Adrenal gland (tissue), 9 donors: ENCODE measurements at regions not wholly inside any gene's neighbourhood (a gene's known extent, or its start where the extent isn't known, plus 50 kb on each side); places are given as distances from the start of the nearest gene placed in this dataset.

ENCODE experiments used
- DNase-seq, 7 donors: peaks; one replicate each; pipeline ENCODE4 v3.0.0-alpha.2; 2019 to 2020
- H3K27ac ChIP-seq, 5 donors: fragments of 200-600 bp; sonication (generic) in 4 of 5; 1 replicate in 3 of 5; 2 replicates in 2 of 5; pipeline versions ENCODE4 v1.5.1 to v1.8.0; 2016 to 2020; ENCODE audit warnings: mild to moderate bottlenecking in 1 of 5
- H3K27me3 ChIP-seq: fragments of 200-600 bp; 2 replicates; pipeline ENCODE4 v1.8.0; 2021
- H3K36me3 ChIP-seq, 2 donors: fragments of 200-600 bp; replicated peaks in 1 of 2; 1 replicate in 1 of 2; 2 replicates in 1 of 2; pipeline versions ENCODE4 v1.5.1 to v1.8.0; 2018 to 2022
- H3K4me1 ChIP-seq, 2 donors: fragments of 200-600 bp; replicated peaks in 1 of 2; 1 replicate in 1 of 2; 2 replicates in 1 of 2; pipeline versions ENCODE4 v1.5.1 to v1.8.0; 2018 to 2021
- H3K4me3 ChIP-seq, 4 donors: fragments of 200-600 bp; sonication (generic) in 3 of 4; one replicate each; pipeline ENCODE4 v1.5.1; 2016 to 2018
- H3K9me3 ChIP-seq, 3 donors: fragments of 200-600 bp; sonication (generic) in 1 of 3; replicated peaks in 1 of 3; 1 replicate in 2 of 3; 2 replicates in 1 of 3; pipeline versions ENCODE4 v1.5.1 to v1.8.0; 2016 to 2021
- CTCF ChIP-seq, 6 experiments: fragments of 450-650 bp in 4 of 6; fragments of 200-600 bp in 2 of 6; sonication (generic) in 1 of 6; IDR thresholded peaks; 1 replicate in 5 of 6; 2 replicates in 1 of 6; pipeline versions ENCODE4 v1.5.1 to v1.8.0; 2016 to 2021; ENCODE audit warnings: antibody characterized with exemption in 6 of 6, mild to moderate bottlenecking in 2 of 6, moderate library complexity in 1 of 6
- POLR2A ChIP-seq, 2 donors: fragments of 450-650 bp; IDR thresholded peaks; one replicate each; pipeline ENCODE4 v1.6.1; 2017; ENCODE audit warnings: antibody characterized with exemption in 2 of 2, mild to moderate bottlenecking in 2 of 2, moderate library complexity in 1 of 2
- WGBS, 4 donors: extraction: QIAGEN DNeasy Blood & Tissue Kit in 2 of 4; methylation state at CpG; one replicate each; pipeline versions ENCODE4 v1.1.5 to v1.1.7; 2013 to 2017; 5-methylcytosine and 5-hydroxymethylcytosine counted together
- intact Hi-C, 2 donors: fragments of 100-400 bp; cut with DNase I; formaldehyde crosslinking; loops; one replicate each; pipeline versions ENCODE4 v1.14.1 to v1.15.0; 2022 to 2023
- donor health status: healthy with polysubstance abuse.
- donor health status: Bipolar disorder and iron deficiency.
- donor health status: DM: yes; HTN: yes; CAD: no.
- donor health status: DM: no; HTN: no; CAD: no.
- donor health status: DM: no; HTN: no; CAD: no.

GRCh38 chr14:98941481-98941880, 330.5 kb downstream of the BCL11B start:
- no peak for TF ChIP-seq POLR2A (IDR thresholded peaks at IDR 0.05)
- no peak for TF ChIP-seq CTCF (IDR thresholded peaks at IDR 0.05)
- no peaks in the 10 kb centered on the region for H3K36me3 ChIP-seq
- no peaks in the 10 kb centered on the region for H3K9me3 ChIP-seq
- H3K27ac ChIP-seq: no peak overlapping the region
- no peaks in the 10 kb centered on the region for H3K4me1 ChIP-seq
- DNase-seq: no peak
- H3K27me3 ChIP-seq: no peaks in the 10 kb centered on the region
- no peak overlapping the region for H3K4me3 ChIP-seq
- intact Hi-C loops: no loop called here

- H3K9me3 ChIP-seq: no peaks in the 10 kb centered on the region
- WGBS, 4 donors: 76 to 89% (median 85%) methylated on average over 6 of the region's 6 CpGs
- no peak for DNase-seq
- H3K4me1 ChIP-seq: no peaks in the 10 kb centered on the region
- no peak overlapping the region for H3K4me3 ChIP-seq
- no peaks in the 10 kb centered on the region for H3K36me3 ChIP-seq
- TF ChIP-seq POLR2A (IDR thresholded peaks at IDR 0.05) (no peak), CTCF (IDR thresholded peaks at IDR 0.05) (no peak)
- H3K27me3 ChIP-seq: no peaks in the 10 kb centered on the region
- intact Hi-C loops: no loop called here
- no peak overlapping the region for H3K27ac ChIP-seq
These were observed 328.1 kb downstream of the BCL11B start for GRCh38 chr14:98943907-98944306.

DNA sequence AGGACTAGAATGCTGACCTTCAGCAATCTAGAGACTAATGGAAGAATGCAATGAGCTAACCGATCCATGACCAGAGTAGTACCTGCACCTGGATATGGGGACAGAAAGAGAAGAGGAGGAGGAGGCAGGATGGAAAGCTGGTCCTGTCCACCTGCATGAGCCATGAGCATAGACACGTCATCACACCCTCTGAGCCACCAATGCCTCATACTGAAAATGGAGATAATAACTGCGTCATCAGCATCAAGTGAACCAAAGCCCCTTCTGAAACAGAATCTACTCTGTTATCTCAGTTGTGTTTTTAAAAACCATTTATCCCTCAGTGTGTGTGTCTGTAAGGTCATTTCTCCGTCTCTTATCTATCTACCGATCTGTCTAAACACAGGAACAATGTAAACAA, 327.0 kb downstream of the BCL11B start:
- DNase-seq: peak in 1 of 7 donors; percentile 8
- Histone ChIP-seq H3K36me3 (no peaks in the 10 kb centered on the region), H3K9me3 (no peaks in the 10 kb centered on the region), H3K4me3 (no peak overlapping the region), H3K27ac (no peak overlapping the region), H3K27me3 (no peaks in the 10 kb centered on the region), H3K4me1 (no peaks in the 10 kb centered on the region)
- WGBS, 4 donors: 56 to 71% (median 63%) methylated on average over 5 of the region's 5 CpGs
- no peak for TF ChIP-seq CTCF (IDR thresholded peaks at IDR 0.05)
- TF ChIP-seq POLR2A (IDR thresholded peaks at IDR 0.05): no peak
- intact Hi-C loops: no loop called here

DNA sequence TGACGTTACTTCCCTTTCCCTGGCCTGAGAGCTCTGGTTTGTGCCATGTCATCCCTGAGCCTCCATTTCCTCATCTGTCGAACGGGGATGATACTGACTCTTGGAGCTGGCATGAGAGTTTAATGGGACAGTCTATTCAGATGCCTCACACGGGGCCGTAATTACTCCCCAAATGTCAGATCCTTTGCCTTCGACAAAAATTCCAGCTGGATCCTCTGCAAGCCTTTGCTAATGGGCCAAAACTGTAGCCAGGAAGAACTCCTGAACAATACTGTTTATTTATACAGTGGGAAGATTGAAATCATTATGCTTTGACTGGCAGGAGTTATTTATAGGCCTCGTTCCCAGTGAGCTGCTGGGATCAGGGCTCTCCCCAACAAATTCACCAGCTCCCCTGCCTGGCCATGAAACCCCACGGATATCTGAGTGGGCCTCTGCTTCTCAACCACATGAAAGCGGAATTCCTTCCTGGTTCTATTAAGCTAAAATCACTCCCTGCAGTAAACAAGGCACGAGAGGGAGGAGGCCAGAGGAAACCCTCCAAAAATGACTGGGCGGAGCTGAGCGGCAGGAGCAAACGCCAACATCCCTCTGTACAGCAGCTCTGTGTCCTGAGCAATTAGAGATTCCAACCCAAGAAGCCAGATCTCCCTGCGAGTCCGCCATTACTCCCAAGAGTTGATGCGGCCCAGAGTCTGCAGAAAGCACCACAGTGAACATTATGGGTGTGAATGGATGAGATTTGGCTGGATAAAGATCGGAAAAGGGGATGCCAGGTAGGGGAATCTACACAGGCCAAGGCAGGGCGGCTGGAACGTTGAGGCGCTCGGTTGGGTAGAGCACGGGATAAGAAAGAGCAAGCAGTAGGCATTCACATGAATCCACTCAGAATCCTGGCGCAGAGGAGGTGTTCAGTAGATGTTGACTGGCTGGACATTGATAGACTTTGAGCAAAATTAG, 326.1 kb downstream of the BCL11B start:
- Histone ChIP-seq H3K27me3 (no peaks in the 10 kb centered on the region), H3K4me3 (no peak overlapping the region), H3K4me1 (no peaks in the 10 kb centered on the region), H3K36me3 (no peaks in the 10 kb centered on the region), H3K27ac (no peak overlapping the region), H3K9me3 (no peaks in the 10 kb centered on the region)
- DNase-seq: peak in 1 of 7 donors; percentile 0
- no peak for TF ChIP-seq POLR2A (IDR thresholded peaks at IDR 0.05)
- no peak for TF ChIP-seq CTCF (IDR thresholded peaks at IDR 0.05)
- 61 to 73% (median 68%) methylated on average over 23 of the region's 23 CpGs for WGBS, 4 donors
- intact Hi-C loops: no loop called here
